ENCODE measurements at regions not wholly inside any gene's neighbourhood (a gene's known extent, or its start where the extent isn't known, plus 50 kb on each side); places are given as distances from the start of the nearest gene placed in this dataset.

DNA sequence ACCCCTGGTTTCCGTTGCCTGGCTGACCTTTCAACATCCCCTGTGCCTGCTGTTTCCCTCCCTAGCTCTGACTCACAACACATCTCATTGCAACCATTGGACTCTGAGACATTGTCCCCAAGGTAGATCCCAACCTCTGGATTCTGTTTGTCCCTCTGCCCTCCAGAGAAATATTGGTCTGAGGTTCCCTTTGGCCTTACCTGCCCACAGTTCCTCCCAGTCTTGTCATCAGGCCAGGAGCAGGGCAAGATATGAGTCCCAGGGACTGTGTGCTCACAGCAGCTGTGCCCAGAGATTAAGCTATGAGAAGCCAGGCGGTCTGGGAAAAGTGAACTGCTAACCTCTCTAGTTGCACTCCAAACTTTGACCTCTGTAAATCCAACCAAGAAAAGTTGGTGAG is 168.2 kb upstream of the NR2F2 start (continued):
- TF ChIP-seq RARA (CRISPR knock-in tag; IDR thresholded peaks at IDR 0.05) (peak; percentile 58; the same call in 1 of the 2 replicates), ZNF430 (CRISPR knock-in tag; IDR thresholded peaks at IDR 0.05) (no peak), SAP130 (CRISPR knock-in tag; IDR thresholded peaks at IDR 0.05; ENCODE audit: low read depth) (peak; percentile 26; the same call in 1 of the 2 replicates), ZFP37 (CRISPR knock-in tag; IDR thresholded peaks at IDR 0.05; ENCODE audit: borderline replicate concordance) (no peak), NR2C2 (CRISPR knock-in tag; IDR thresholded peaks at IDR 0.05; ENCODE audit: borderline replicate concordance) (peak; percentile 47), SALL1 (CRISPR knock-in tag; IDR thresholded peaks at IDR 0.05) (peak; percentile 68), POGZ (CRISPR knock-in tag; IDR thresholded peaks at IDR 0.05) (peak; percentile 74), HDAC1 (CRISPR knock-in tag; IDR thresholded peaks at IDR 0.05) (peak; percentile 48), SYNCRIP (IDR thresholded peaks at IDR 0.05; ENCODE audit: insufficient read depth, low read depth, low read length) (no peak), MEIS1 (CRISPR knock-in tag; IDR thresholded peaks at IDR 0.05; ENCODE audit: borderline replicate concordance) (no peak), GATAD2A (CRISPR knock-in tag; IDR thresholded peaks at IDR 0.05) (0 out of 2 replicates have a peak, but pooled peaks have one; percentile 27), HOXD1 (CRISPR knock-in tag; IDR thresholded peaks at IDR 0.05) (no peak), NR2F6 (IDR thresholded peaks at IDR 0.05) (no peak), NR2F6 (CRISPR knock-in tag; IDR thresholded peaks at IDR 0.05) (peak; percentile 19; the same call in 1 of the 2 replicates)
- TF ChIP-seq, protein P1, sequence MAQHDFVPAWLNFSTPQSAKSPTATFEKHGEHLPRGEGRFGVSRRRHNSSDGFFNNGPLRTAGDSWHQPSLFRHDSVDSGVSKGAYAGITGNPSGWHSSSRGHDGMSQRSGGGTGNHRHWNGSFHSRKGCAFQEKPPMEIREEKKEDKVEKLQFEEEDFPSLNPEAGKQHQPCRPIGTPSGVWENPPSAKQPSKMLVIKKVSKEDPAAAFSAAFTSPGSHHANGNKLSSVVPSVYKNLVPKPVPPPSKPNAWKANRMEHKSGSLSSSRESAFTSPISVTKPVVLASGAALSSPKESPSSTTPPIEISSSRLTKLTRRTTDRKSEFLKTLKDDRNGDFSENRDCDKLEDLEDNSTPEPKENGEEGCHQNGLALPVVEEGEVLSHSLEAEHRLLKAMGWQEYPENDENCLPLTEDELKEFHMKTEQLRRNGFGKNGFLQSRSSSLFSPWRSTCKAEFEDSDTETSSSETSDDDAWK (CRISPR knock-in tag; IDR thresholded peaks at IDR 0.05): no peak
- TF ChIP-seq, protein P2, sequence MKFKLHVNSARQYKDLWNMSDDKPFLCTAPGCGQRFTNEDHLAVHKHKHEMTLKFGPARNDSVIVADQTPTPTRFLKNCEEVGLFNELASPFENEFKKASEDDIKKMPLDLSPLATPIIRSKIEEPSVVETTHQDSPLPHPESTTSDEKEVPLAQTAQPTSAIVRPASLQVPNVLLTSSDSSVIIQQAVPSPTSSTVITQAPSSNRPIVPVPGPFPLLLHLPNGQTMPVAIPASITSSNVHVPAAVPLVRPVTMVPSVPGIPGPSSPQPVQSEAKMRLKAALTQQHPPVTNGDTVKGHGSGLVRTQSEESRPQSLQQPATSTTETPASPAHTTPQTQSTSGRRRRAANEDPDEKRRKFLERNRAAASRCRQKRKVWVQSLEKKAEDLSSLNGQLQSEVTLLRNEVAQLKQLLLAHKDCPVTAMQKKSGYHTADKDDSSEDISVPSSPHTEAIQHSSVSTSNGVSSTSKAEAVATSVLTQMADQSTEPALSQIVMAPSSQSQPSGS (CRISPR knock-in tag; IDR thresholded peaks at IDR 0.05): no peak
- TF ChIP-seq, protein P3, sequence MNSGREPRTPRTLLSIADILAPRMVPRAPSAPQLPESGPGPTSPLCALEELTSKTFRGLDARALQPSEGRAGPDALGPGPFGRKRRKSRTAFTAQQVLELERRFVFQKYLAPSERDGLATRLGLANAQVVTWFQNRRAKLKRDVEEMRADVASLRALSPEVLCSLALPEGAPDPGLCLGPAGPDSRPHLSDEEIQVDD (CRISPR knock-in tag; IDR thresholded peaks at IDR 0.05; ENCODE audit: borderline replicate concordance): no peak
- TF ChIP-seq, protein P4, sequence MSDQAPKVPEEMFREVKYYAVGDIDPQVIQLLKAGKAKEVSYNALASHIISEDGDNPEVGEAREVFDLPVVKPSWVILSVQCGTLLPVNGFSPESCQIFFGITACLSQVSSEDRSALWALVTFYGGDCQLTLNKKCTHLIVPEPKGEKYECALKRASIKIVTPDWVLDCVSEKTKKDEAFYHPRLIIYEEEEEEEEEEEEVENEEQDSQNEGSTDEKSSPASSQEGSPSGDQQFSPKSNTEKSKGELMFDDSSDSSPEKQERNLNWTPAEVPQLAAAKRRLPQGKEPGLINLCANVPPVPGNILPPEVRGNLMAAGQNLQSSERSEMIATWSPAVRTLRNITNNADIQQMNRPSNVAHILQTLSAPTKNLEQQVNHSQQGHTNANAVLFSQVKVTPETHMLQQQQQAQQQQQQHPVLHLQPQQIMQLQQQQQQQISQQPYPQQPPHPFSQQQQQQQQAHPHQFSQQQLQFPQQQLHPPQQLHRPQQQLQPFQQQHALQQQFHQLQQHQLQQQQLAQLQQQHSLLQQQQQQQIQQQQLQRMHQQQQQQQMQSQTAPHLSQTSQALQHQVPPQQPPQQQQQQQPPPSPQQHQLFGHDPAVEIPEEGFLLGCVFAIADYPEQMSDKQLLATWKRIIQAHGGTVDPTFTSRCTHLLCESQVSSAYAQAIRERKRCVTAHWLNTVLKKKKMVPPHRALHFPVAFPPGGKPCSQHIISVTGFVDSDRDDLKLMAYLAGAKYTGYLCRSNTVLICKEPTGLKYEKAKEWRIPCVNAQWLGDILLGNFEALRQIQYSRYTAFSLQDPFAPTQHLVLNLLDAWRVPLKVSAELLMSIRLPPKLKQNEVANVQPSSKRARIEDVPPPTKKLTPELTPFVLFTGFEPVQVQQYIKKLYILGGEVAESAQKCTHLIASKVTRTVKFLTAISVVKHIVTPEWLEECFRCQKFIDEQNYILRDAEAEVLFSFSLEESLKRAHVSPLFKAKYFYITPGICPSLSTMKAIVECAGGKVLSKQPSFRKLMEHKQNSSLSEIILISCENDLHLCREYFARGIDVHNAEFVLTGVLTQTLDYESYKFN (CRISPR knock-in tag; conservative IDR thresholded peaks at IDR 0.05): peak; percentile 51; the same call in 1 of the 2 replicates
- TF ChIP-seq, protein P5, sequence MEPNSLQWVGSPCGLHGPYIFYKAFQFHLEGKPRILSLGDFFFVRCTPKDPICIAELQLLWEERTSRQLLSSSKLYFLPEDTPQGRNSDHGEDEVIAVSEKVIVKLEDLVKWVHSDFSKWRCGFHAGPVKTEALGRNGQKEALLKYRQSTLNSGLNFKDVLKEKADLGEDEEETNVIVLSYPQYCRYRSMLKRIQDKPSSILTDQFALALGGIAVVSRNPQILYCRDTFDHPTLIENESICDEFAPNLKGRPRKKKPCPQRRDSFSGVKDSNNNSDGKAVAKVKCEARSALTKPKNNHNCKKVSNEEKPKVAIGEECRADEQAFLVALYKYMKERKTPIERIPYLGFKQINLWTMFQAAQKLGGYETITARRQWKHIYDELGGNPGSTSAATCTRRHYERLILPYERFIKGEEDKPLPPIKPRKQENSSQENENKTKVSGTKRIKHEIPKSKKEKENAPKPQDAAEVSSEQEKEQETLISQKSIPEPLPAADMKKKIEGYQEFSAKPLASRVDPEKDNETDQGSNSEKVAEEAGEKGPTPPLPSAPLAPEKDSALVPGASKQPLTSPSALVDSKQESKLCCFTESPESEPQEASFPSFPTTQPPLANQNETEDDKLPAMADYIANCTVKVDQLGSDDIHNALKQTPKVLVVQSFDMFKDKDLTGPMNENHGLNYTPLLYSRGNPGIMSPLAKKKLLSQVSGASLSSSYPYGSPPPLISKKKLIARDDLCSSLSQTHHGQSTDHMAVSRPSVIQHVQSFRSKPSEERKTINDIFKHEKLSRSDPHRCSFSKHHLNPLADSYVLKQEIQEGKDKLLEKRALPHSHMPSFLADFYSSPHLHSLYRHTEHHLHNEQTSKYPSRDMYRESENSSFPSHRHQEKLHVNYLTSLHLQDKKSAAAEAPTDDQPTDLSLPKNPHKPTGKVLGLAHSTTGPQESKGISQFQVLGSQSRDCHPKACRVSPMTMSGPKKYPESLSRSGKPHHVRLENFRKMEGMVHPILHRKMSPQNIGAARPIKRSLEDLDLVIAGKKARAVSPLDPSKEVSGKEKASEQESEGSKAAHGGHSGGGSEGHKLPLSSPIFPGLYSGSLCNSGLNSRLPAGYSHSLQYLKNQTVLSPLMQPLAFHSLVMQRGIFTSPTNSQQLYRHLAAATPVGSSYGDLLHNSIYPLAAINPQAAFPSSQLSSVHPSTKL (CRISPR knock-in tag; IDR thresholded peaks at IDR 0.05): peak; percentile 47
- TF ChIP-seq, protein P6, sequence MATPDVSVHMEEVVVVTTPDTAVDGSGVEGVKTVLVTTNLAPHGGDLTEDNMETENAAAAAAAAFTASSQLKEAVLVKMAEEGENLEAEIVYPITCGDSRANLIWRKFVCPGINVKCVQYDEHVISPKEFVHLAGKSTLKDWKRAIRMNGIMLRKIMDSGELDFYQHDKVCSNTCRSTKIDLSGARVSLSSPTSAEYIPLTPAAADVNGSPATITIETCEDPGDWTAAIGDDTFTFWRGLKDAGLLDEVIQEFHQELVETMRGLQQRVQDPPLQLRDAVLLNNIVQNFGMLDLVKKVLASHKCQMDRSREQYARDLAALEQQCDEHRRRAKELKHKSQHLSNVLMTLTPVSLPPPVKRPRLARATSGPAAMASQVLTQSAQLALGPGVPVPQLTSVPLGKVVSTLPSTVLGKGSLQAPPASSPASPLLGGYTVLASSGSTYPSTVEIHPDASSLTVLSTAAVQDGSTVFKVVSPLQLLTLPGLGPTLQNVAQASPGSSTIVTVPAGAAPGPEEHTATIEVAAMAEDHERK (CRISPR knock-in tag; IDR thresholded peaks at IDR 0.05; ENCODE audit: low read depth): no peak
